HAP-1 (cell line): ENCODE measurements at regions not wholly inside any gene's neighbourhood (a gene's known extent, or its start where the extent isn't known, plus 50 kb on each side); places are given as distances from the start of the nearest gene placed in this dataset.

ENCODE experiments used
- DNase-seq, 2 experiments: peaks; one replicate each; pipeline ENCODE4 v3.0.0-alpha.2; 2016 to 2020; ENCODE audit warnings: low spot score in 2 of 2
- H3K27me3 ChIP-seq: fragments of 250-450 bp; sonication (Bioruptor Pico); 2 replicates; pipeline ENCODE4 v1.5.1; 2020; ENCODE audit warnings: low read depth, mild to moderate bottlenecking, moderate library complexity
- H3K36me3 ChIP-seq: fragments of 250-450 bp; sonication (Bioruptor Pico); replicated peaks from 2 replicates; pipeline ENCODE4 v1.5.1; 2020; ENCODE audit warnings: mild to moderate bottlenecking
- H3K4me1 ChIP-seq: fragments of 250-450 bp; sonication (Bioruptor Pico); 2 replicates; pipeline ENCODE4 v1.5.1; 2020; ENCODE audit warnings: mild to moderate bottlenecking
- H3K4me3 ChIP-seq: fragments of 250-450 bp; sonication (Bioruptor Pico); 2 replicates; pipeline ENCODE4 v1.5.1; 2020; ENCODE audit warnings: mild to moderate bottlenecking, moderate library complexity
- H3K9me3 ChIP-seq: fragments of 250-450 bp; sonication (Bioruptor Pico); 2 replicates; pipeline ENCODE4 v1.5.1; 2020; ENCODE audit warnings: mild to moderate bottlenecking, moderate library complexity
- in situ Hi-C: fragments of 300-500 bp; cut with MboI; formaldehyde crosslinking; loops from 3 replicates; pipeline ENCODE4 v1.14.3; 2020; ENCODE audit warnings: low sequenced_read_pairs, inconsistent platforms, mixed read lengths

GRCh38 chr21:22438428-22439086 is 1440.3 kb downstream of the NCAM2 start:
- Histone ChIP-seq H3K36me3 (no peaks in the 10 kb centered on the region), H3K27me3 (no peaks in the 10 kb centered on the region)
- in situ Hi-C loops = no loop called here

GRCh38 chr21:22444990-22445389 is 1446.8 kb downstream of the NCAM2 start:
- H3K9me3 ChIP-seq = no peaks in the 10 kb centered on the region
- no peak for DNase-seq
- no peaks in the 10 kb centered on the region for H3K4me1 ChIP-seq
- H3K4me3 ChIP-seq = no peak overlapping the region
- H3K36me3 ChIP-seq = no peaks in the 10 kb centered on the region
- H3K27me3 ChIP-seq = no peaks in the 10 kb centered on the region
- in situ Hi-C loops = no loop called here

More at GRCh38 chr21:22438428-22439086, 1440.3 kb downstream of the NCAM2 start:
- Histone ChIP-seq H3K9me3 (no peaks in the 10 kb centered on the region), H3K4me3 (no peak overlapping the region), H3K4me1 (no peaks in the 10 kb centered on the region)
- no peak for DNase-seq

- DNase-seq = no peak
- no peaks in the 10 kb centered on the region for H3K27me3 ChIP-seq
Observed at GRCh38 chr21:22450507-22450906, 1452.3 kb downstream of the NCAM2 start.

GRCh38 chr21:22456241-22456640 is 1458.0 kb downstream of the NCAM2 start:
- no peaks in the 10 kb centered on the region for H3K4me1 ChIP-seq
- H3K9me3 ChIP-seq = no peaks in the 10 kb centered on the region
- in situ Hi-C loops = no loop called here
- H3K4me3 ChIP-seq = no peak overlapping the region
- H3K36me3 ChIP-seq = no peaks in the 10 kb centered on the region
- no peak for DNase-seq
- no peaks in the 10 kb centered on the region for H3K27me3 ChIP-seq

More at GRCh38 chr21:22450507-22450906, 1452.3 kb downstream of the NCAM2 start:
- Histone ChIP-seq H3K9me3 (no peaks in the 10 kb centered on the region), H3K4me1 (no peaks in the 10 kb centered on the region), H3K4me3 (no peak overlapping the region), H3K36me3 (no peaks in the 10 kb centered on the region)
- in situ Hi-C loops = no loop called here

GRCh38 chr21:22468893-22469292 is 1470.7 kb downstream of the NCAM2 start:
- Histone ChIP-seq H3K9me3 (no peaks in the 10 kb centered on the region), H3K4me3 (no peak overlapping the region), H3K36me3 (no peaks in the 10 kb centered on the region), H3K27me3 (no peaks in the 10 kb centered on the region), H3K4me1 (no peaks in the 10 kb centered on the region)
- in situ Hi-C loops = no loop called here
- no peak for DNase-seq

GRCh38 chr21:22474403-22474802 is 1476.2 kb downstream of the NCAM2 start:
- no peaks in the 10 kb centered on the region for H3K27me3 ChIP-seq
- in situ Hi-C loops = no loop called here
- no peak for DNase-seq

GRCh38 chr21:22476214-22476613 is 1478.0 kb downstream of the NCAM2 start:
- DNase-seq = no peak
- H3K4me3 ChIP-seq = no peak overlapping the region
- H3K9me3 ChIP-seq = no peaks in the 10 kb centered on the region
- in situ Hi-C loops = no loop called here
- H3K36me3 ChIP-seq = no peaks in the 10 kb centered on the region
- no peaks in the 10 kb centered on the region for H3K4me1 ChIP-seq
- H3K27me3 ChIP-seq = no peaks in the 10 kb centered on the region

More at GRCh38 chr21:22474403-22474802, 1476.2 kb downstream of the NCAM2 start:
- no peaks in the 10 kb centered on the region for H3K36me3 ChIP-seq
- H3K9me3 ChIP-seq = no peaks in the 10 kb centered on the region
- no peaks in the 10 kb centered on the region for H3K4me1 ChIP-seq
- H3K4me3 ChIP-seq = no peak overlapping the region

GRCh38 chr21:22476726-22477646 is 1478.8 kb downstream of the NCAM2 start:
- Histone ChIP-seq H3K4me1 (no peaks in the 10 kb centered on the region), H3K27me3 (no peaks in the 10 kb centered on the region), H3K4me3 (no peak overlapping the region), H3K36me3 (no peaks in the 10 kb centered on the region), H3K9me3 (no peaks in the 10 kb centered on the region)
- no peak for DNase-seq
- in situ Hi-C loops = no loop called here

- no peak for DNase-seq
- Histone ChIP-seq H3K4me3 (no peak overlapping the region), H3K27me3 (no peaks in the 10 kb centered on the region), H3K9me3 (no peaks in the 10 kb centered on the region), H3K36me3 (no peaks in the 10 kb centered on the region), H3K4me1 (no peaks in the 10 kb centered on the region)
- in situ Hi-C loops = no loop called here
Observed at GRCh38 chr21:22490049-22490448, 1491.8 kb downstream of the NCAM2 start.

GRCh38 chr21:22516230-22516629 is 1518.0 kb downstream of the NCAM2 start:
- in situ Hi-C loops = no loop called here
- no peak for DNase-seq
- Histone ChIP-seq H3K4me1 (no peaks in the 10 kb centered on the region), H3K9me3 (no peaks in the 10 kb centered on the region), H3K27me3 (no peaks in the 10 kb centered on the region), H3K36me3 (no peaks in the 10 kb centered on the region), H3K4me3 (no peak overlapping the region)

GRCh38 chr21:22535630-22536029 is 1537.4 kb downstream of the NCAM2 start:
- in situ Hi-C loops = no loop called here
- Histone ChIP-seq H3K36me3 (no peaks in the 10 kb centered on the region), H3K4me3 (no peak overlapping the region), H3K27me3 (no peaks in the 10 kb centered on the region), H3K9me3 (no peaks in the 10 kb centered on the region; the same call in 1 of the 2 replicates), H3K4me1 (no peaks in the 10 kb centered on the region)
- no peak for DNase-seq

GRCh38 chr21:22536509-22536908 is 1538.3 kb downstream of the NCAM2 start:
- Histone ChIP-seq H3K9me3 (no peaks in the 10 kb centered on the region; the same call in 1 of the 2 replicates), H3K4me3 (no peak overlapping the region), H3K27me3 (no peaks in the 10 kb centered on the region), H3K36me3 (no peaks in the 10 kb centered on the region), H3K4me1 (no peaks in the 10 kb centered on the region)
- in situ Hi-C loops = no loop called here
- DNase-seq = peak in 1 of 2 experiments; percentile 7

GRCh38 chr21:22544747-22545146 is 1546.5 kb downstream of the NCAM2 start:
- in situ Hi-C loops = no loop called here
- Histone ChIP-seq H3K36me3 (no peaks in the 10 kb centered on the region), H3K9me3 (0 out of 2 replicates have a peak, but pooled peaks cover under 1% of the 10 kb centered on the region), H3K4me1 (no peaks in the 10 kb centered on the region), H3K27me3 (no peaks in the 10 kb centered on the region), H3K4me3 (no peak overlapping the region)
- no peak for DNase-seq

GRCh38 chr21:22552390-22552789 is 1554.2 kb downstream of the NCAM2 start:
- Histone ChIP-seq H3K36me3 (no peaks in the 10 kb centered on the region), H3K27me3 (no peaks in the 10 kb centered on the region), H3K4me1 (no peaks in the 10 kb centered on the region), H3K4me3 (no peak overlapping the region), H3K9me3 (0 out of 2 replicates have a peak, but pooled peaks cover 2% of the 10 kb centered on the region)
- in situ Hi-C loops = no loop called here
- no peak for DNase-seq
